HG02943 (cell line): ENCODE measurements at regions not wholly inside any gene's neighbourhood (a gene's known extent, or its start where the extent isn't known, plus 50 kb on each side); places are given as distances from the start of the nearest gene placed in this dataset.
"Not testable (repeated sequence)": the region's sequence is repeated elsewhere in the genome, so short reads cannot be mapped to it uniquely, and the experiment has no call there.

Source experiments
- ATAC-seq: cut with Tn5 transposase; IDR thresholded peaks from one replicate; pipeline ENCODE4 v1.9.1; 2021; ENCODE audit warnings: mild to moderate bottlenecking, low read depth, moderate library complexity; ENCODE audit not compliant: unreplicated experiment

DNA sequence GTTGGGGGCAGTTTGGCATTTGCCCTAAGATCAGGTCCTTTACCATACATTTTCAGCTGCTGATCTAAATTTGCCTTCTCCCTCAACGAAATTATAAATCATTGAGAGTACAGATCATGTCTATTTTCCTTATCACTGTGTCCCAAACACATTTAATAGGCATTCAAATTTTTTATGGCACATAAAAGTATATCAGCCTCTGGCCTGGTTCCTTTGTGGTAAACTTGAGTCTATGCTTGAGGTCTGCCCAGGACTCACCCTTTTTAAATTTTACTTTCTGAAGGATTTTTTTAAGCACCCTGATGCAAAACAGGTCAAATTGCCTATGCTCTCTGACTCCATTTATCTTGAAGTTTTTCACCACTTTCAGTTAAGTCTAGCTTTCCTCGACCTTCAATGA lies 163.6 kb upstream of the GRIN3A start:
- no peak for ATAC-seq

DNA sequence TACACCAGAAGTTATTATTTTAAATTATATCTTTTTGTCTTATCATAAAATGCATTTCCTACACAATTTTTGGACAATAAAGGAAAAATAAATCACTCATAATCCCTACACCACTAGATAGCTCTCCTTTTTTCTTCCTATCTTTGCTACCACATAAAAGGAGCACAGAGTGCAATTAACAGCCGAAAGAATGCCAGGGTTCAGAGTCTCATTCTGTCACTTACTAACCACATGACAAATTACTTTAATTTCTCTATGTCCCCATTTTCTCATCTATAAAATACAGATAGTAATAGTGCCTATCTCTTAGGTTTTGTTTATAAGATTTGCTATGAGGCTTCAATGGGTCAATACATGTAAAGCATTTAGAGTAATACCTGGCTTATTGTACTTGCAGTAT lies 158.7 kb upstream of the GRIN3A start:
- no peak for ATAC-seq

DNA sequence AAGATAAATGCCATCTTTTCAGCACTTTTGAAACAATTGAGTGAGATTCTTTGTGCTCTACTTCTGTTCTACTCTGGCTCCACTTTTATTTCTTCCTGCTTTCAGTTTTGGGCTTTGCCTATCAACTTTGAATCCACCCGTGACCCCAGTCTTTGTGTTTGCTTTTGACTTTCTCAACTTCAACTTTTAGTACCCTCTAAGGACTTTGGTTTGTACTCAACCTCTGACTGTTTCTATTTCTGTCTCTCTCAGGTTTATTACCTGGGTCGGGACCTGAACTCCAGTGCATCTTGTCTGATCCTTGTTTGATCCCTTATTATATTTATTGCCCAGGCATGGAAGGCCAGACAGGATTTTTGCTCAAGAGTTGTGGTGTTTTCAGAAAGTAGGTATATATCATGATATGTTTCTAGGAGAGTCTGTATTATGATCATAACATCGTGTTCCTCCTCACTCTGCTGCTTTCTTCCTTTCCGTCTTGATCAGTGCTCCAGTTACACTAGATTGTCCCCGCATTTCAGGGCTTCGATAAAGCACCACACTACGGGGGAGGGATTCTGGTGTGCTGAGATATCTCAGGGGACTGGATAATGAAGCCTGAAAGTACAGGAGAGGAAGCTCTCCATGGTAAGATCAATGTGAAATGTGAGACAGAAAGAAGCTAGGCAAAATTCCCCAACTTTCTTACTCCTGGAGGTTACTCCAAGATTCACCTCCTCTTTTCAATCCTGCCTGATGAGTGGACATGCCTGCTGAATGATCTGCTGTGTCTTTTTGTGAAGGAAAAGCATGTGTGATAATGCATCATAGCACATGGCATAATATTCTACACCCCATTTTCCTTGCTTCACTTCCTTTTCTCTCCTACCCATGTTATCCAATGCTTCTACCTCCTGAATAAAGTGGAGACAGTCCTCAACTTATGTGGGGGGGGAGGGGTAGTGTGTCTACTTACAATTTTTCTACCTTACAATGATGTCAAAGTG lies 155.5 kb upstream of the GRIN3A start:
- no peak for ATAC-seq

DNA sequence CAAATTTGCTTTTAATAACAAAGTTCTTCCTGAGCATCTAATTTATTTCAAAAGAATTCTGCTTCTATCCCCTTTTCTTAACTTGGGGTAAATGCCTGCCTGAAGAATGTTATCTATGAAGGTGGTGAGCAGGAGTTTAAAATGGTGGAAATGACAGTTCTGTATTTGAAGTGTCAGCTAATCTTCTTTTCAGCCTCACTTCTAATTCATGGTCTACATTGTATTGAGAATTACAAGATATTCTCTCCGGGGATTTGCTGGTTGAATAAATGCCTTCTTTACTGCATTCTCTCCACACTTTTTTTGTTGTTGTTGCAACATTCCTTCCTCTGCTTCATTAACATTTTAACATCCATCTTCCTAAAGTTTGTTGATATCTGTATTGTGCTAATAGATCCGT lies 143.1 kb upstream of the GRIN3A start:
- no peak for ATAC-seq

DNA sequence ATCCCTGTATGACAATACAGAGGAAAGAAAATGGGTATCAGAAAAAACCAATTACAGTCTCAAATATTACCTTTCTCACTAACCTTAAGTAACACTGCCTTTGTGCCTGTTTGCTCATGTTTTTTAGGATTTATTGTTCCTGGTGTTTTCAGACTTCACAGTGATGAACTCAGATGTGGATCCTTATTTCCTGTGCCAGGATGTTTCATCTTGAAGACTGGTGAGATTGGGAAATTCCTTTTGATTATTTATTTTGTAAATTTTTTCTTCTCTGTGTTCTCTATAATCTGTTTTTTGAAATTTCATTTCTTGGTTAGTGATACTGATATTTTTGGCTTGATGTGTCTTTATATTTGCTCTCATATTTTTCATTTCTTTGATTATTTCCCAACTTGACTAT lies 142.4 kb upstream of the GRIN3A start:
- ATAC-seq, result no peak

DNA sequence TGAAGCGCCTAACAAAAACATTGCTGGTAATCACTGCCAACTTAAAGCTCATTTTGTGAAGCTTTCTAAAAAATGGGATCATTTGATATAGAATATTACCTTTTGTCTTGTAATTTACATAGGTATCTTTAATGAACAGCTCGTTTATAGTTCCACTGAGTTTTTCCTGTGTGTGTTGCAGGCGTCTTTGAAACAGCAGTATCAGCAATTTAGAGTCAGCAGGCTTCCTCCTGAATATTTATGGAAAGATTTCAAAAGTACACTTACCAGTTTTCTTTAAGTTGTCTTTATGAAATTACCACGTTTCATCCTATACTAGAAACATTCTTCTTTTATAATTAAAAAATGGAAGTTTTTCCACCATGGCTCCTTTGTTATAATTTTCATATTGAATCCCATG lies 140.3 kb upstream of the GRIN3A start:
- no peak for ATAC-seq

DNA sequence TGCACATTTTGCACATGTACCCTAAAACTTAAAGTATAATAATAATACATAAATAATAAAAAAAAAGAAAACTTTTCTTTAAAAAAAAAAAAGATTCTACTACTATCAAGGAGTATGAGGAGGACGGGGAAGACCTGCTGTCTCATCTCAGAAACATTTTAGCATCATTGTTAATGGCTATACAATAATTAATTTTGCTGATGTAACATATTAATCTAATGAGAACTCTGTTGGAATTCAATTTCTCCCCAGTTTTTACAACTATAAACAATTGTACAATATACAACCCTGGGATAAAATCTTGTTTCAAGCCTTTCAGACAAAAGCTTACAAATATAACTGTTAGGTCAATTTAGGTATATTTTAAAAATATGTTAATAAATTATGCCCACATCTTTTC lies 139.0 kb upstream of the GRIN3A start:
- no peak for ATAC-seq

DNA sequence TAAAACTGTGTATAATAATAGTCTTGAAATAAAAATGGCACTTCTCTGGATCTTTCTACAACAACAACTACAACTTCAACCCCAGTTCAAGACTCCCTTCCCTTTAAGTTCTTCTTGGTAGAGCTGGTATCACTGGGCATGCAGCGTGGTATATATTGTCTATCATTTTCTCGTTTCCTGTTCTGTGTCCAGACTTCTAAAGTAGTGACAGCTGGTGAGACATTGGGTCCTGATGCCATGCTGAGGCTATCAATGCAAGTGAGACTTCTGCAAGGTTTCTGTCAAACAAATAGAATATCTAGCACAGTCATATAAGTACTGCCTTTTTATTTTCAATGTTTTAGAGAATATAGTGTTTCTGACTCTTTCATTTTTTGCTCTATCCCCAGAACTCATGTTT lies 123.0 kb upstream of the GRIN3A start:
- ATAC-seq, result no peak

DNA sequence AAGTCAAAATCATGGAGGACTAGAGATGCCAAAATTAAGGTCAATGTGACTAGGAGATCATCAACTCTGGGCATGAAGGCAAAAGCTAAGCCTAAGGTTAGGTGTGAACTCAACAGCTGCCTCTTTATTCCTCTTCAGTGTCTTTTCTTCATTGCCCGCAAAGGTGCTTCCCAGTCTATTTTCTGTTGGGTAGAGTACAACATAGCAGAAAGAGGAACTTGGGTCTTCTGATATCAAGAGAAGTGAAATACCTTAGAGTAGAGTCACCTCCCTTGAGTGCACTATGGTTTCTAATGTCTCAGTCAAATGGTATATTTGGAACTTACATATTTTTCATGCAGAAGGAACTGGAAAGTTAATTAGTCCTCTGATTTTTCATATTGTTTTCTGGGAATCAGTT lies 122.5 kb upstream of the GRIN3A start:
- no peak for ATAC-seq

DNA sequence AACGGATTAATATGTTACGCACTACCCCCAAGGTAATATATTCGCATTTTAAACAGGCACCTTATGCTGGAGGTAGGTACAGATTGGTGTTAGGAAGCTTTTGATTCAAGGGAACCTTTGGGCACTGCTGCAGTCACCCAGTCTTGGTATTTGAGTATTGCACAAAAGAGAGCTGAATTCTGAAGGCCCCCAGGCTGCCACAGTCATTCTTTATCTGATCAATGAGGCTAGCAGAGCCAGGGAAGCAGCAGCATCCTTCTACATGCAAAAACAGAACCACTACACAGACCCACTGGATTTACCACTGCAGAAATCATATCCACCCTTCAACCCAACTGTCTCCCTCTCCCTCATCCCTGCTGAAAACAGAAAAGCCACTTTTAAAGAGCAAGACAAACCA lies 121.2 kb upstream of the GRIN3A start:
- ATAC-seq, result no peak

DNA sequence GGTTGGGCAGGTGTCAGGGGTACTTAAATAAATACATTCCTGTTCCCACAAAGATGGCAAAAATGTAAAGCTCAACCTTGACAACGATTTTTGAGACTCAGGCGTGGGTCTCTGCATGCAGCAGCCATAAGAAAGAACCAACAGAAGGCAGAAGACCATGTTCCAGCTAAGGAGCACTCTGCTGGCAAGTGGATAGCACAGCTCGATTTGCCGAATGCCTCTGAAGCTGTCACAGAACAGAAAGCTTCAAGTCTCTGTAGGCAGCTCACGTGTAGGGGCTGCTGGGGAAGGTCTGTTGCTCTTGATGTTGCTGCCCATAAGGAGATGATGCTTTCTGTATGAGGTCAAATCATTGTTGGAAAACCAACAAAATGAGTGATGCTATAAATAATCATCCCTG lies 119.6 kb upstream of the GRIN3A start:
- no peak for ATAC-seq

DNA sequence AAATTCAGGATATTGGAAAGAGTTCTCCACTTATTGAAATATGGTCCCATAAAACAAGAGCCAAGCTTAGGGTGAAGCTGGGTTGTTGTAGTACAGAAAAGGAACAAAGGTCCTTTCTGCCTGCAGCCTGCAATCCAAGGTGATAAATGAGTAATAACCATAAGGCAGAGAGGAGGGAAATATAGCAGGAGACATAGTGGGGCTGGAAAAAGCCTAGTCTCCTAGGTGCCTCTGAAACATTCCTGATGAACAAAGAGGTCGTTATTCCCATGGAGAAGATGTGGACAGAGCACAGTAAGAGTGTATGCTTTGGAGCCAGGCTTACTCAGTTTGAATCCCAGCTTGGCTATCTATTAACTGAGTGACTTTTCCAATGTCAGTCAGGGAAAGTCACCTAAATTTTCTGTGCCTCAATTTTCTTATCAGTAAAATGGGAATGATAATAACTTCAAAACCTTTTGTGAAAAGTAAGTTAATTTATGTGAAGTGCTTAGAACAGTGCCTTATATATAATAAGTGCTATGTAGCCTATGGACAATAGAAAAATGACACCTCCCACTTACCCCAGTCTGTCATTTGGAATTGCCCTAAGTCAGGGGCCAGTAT lies 110.8 kb upstream of the GRIN3A start:
- no peak for ATAC-seq

DNA sequence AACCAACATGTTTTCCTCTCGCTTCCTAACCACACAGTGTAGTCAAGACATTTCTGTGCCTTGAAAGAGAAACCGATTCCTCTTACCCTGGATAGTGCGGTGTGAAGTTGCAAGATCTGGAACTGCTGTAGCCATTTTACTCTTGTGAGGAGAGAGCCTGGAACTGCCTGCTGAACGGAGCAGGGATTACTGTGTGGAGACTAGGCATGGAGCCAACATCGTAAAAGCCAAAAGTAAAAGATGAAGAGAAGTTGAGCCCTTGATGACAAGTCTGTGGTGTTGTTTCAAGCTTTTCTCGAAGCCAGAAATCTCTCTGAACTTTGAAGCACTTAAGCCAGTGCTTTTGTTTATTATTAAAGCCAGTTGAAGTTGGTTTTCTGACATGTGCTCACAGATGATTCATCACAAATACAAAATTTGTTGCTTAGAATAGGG lies 110.1 kb upstream of the GRIN3A start:
- ATAC-seq, result no peak

DNA sequence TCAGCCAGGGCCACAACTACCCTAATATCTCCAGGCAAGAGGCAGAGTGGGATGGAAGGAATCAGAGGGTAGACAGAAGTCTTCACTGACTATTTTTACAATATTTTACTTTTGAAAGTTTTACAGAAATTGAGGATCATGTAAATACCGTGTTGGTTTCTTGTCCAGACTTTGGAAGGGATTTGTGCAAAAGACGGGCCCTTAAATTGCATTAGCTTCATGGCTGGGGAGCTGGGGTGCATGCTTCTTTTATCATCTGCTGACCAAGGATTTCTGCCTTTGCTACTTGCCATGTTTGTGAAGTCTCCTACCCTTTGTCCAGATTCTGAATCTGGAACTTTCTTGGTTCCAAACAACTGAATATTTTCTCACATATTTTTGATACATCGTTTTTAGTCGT lies 107.7 kb upstream of the GRIN3A start:
- no peak for ATAC-seq

DNA sequence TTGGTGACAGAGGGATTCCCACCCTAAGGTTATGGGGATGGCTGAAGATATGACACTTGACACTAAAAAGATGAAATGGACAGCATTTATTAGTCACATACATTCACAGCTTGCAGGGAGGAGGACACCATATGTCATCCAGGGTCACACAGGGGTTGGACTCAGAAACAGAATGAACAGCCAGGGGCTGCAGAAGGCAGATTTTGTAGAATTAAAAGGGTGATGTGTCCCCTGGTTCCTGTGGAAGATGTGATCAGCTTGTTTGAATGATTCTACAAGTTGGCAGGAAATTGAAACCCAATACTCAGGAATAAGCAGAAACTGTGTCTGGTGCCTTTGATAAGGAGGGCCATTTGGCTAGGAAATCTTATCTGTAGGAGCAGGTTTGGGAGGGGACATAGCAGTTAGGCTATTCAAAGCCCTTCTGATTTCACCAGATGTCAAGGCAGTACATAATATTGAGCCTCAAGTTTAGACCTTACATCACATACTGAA lies 102.3 kb upstream of the GRIN3A start:
- ATAC-seq, result no peak

DNA sequence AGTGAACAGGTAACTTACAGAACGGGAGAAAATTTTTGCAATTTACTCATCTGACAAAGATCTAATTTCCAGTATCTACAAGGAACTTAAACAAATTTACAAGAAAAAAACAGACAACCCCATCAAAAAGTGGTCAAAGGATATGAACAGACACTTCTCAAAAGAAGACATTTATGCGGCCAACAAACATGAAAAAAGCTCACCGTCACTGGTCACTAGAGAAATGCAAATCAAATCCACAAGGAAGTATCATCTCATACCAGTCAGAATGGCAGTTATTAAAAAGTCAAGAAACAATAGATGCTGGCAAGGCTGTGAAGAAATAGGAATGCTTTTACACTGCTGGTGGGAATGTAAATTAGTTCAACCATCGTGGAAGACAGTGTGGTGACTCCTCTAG lies 100.5 kb upstream of the GRIN3A start:
- not testable (repeated sequence) for ATAC-seq

DNA sequence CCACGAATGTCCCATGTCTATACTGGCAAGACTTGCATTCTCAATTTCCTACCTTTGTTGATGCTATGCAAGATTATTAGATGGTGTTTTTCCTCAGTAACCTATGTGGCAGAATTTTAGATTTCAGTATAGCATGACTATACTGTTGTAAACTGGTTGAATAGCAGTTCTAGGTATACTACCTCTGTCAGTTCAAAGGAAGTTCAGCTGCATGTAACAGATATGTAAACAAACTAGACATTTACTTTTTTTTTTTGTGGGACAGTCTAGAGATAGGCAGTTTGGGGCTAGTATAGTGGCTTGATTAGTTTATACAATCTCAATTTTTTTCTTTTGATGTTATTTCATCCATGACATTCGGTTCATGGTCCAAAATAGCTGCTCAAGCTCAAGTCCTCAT lies 97.6 kb upstream of the GRIN3A start:
- no peak for ATAC-seq

DNA sequence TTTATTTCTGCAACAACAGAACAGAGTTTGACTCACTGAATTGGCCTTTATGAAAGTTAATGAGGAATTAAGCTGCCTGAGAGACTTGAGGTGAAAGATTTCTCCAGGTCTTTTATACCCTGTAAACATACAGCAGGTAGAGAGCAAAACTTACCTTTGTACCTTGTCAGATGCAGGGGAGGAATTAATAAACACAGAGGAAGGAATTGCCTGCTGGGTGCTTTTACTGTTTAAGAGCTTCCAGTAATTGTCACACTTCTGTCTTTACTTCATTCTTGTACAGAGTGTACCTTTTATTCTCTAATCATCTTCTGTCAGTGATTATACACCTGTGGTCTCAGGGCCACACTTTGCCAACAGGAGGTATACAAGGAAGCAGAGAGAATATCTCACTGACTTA lies 94.0 kb upstream of the GRIN3A start:
- no peak for ATAC-seq

DNA sequence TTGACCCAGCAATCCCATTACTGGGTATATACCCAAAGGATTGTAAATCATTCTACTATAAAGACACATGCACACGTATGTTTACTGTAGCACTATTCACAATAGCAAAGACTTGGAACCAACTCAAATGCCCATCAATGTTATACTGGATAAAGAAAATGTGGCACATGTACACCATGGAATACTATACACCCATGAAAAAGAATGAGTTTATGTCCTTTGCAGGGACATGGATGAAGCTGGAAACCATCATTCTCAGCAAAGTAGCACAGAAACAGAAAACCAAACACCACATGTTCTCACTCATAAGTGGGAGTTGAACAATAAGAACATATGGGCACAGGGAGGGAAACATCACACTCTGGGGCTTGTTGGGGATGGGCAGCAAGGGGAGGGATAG lies 83.0 kb upstream of the GRIN3A start:
- ATAC-seq, result not testable (repeated sequence)

DNA sequence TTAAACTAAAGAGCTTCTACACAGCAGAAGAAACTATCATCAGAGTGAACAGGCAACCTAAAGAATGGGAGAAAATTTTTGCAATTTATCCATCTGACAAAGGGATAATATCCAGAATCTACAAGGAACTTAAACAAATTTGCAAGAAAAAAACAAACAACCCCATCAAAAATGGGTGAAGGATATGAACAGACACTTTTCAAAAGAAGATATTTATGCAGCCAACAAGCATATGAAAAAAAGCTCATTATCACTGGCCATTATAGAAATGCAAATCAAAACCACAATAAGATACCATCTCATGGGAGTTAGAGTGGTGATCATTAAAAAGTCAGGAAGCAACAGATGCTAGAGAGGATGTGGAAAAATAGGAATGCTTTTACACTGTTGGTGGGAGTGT lies 82.5 kb upstream of the GRIN3A start:
- not testable (repeated sequence) for ATAC-seq

DNA sequence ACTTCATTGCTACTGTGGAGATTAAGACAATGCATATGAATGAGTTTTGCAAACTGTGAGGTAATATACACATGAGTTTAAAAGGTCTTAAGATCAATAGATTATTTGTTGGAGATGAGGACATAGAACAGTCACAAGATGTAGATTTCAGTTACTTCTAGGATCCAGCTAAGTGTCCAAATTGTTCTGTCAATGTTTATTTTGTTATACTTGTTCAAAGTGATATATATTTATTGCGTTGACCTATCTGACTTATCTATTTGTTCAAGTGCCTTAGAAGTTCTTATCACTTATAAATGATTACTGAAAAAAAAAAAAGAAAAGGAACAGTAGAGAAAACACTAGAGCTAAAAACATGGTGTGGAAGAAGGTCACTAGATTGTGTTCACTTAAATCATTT lies 75.6 kb upstream of the GRIN3A start:
- ATAC-seq, result no peak

DNA sequence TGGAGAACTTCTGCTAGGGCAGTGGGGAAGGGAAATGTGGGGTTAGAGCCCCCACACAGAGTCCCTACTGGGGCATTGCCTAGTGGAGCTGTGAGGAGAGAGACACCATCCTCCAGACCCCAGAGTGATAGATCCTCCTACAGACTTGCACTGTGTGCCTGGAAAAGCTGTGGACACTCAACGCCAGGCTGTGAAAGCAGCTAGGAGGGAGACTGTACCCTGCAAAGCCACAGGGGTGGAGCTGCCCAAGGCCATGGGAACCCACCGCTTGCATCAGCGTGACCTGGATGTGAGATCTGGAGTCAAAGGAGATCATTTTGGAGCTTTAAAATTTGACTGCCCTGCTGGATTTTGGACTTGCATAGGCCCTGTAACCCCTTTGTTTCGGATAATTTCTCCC lies 69.4 kb upstream of the GRIN3A start:
- ATAC-seq, result not testable (repeated sequence)
